Astrocyte (in vitro differentiated cells and primary cell): ENCODE measurements at regions not wholly inside any gene's neighbourhood (a gene's known extent, or its start where the extent isn't known, plus 50 kb on each side); places are given as distances from the start of the nearest gene placed in this dataset.

Experiments
- CTCF ChIP-seq: IDR thresholded peaks from 2 replicates; pipeline ENCODE4 v1.5.1; 2011; ENCODE audit warnings: low read depth, mild to moderate bottlenecking, inconsistent platforms, low read length, moderate library complexity; ENCODE audit not compliant: insufficient read depth
- EZH2 ChIP-seq: IDR thresholded peaks from 2 replicates; pipeline ENCODE4 v1.6.1; 2012; ENCODE audit warnings: mild to moderate bottlenecking, low read length, inconsistent platforms; ENCODE audit not compliant: insufficient read depth

GRCh38 chr13:79637133-79637763 lies 156.3 kb downstream of the NDFIP2 start:
- TF ChIP-seq CTCF = no peak
- no peak for TF ChIP-seq EZH2
